Choroid plexus epithelial cell (primary cell): ENCODE measurements at regions not wholly inside any gene's neighbourhood (a gene's known extent, or its start where the extent isn't known, plus 50 kb on each side); places are given as distances from the start of the nearest gene placed in this dataset.
A peak's percentile ranks its signal among the peaks of the same experiment; 100 is the strongest.
"Not testable (repeated sequence)": the region's sequence is repeated elsewhere in the genome, so short reads cannot be mapped to it uniquely, and the experiment has no call there.

Experiments used
- DNase-seq: peaks from one replicate; pipeline ENCODE4 v3.0.0-alpha.2; 2010; ENCODE audit warnings: low read depth
- H3K4me3 ChIP-seq: 2 replicates; pipeline ENCODE4 v1.5.1; 2011; ENCODE audit warnings: low read depth, mild to moderate bottlenecking, control low read depth, low read length, moderate library complexity
- CTCF ChIP-seq: conservative IDR thresholded peaks from 2 replicates; pipeline ENCODE4 v1.5.1; 2011; ENCODE audit warnings: low read depth, mild to moderate bottlenecking, control low read depth, inconsistent platforms, low read length, moderate library complexity

GRCh38 chr7:159335181-159335926, 190.7 kb upstream of the VIPR2 start:
- not testable (repeated sequence) for H3K4me3 ChIP-seq
- peak; percentile 6 for DNase-seq

GRCh38 chr7:159332854-159333479, 188.3 kb upstream of the VIPR2 start:
- not testable (repeated sequence) for DNase-seq, H3K4me3 ChIP-seq

GRCh38 chr7:159331462-159331861, 186.8 kb upstream of the VIPR2 start:
- no peak for DNase-seq
- no peak overlapping the region for H3K4me3 ChIP-seq
- no peak for TF ChIP-seq CTCF

DNA sequence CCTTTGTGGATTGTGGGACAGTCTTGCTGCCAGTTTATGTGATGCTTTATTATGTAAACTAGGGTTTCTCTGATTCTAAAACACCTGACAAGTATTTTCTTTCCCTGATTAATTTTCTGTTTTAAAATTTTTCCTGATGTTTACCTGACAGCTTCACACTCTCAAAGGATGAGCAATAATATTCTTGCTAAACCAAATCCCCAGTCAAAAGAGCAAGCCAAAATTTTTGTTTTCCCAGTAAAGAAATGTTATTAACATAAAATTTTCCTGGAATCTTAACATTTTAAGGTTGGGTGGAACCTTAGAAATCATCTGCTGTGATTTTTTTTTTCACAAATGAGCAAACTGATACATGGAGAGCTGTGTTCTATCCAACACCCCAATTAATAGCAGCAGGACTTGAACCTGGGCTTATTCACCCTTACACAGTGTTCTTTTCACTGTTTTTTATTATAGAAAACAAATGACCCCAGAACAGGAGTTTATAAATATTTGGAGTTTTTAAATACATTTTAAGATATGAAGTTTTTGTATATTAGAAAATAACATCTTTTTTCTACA, 185.2 kb upstream of the VIPR2 start:
- H3K4me3 ChIP-seq = no peak overlapping the region
- no peak for DNase-seq
- no peak for TF ChIP-seq CTCF

GRCh38 chr7:159328096-159328495, 183.4 kb upstream of the VIPR2 start:
- no peak for TF ChIP-seq CTCF
- DNase-seq = peak; percentile 4
- no peak overlapping the region for H3K4me3 ChIP-seq

DNA sequence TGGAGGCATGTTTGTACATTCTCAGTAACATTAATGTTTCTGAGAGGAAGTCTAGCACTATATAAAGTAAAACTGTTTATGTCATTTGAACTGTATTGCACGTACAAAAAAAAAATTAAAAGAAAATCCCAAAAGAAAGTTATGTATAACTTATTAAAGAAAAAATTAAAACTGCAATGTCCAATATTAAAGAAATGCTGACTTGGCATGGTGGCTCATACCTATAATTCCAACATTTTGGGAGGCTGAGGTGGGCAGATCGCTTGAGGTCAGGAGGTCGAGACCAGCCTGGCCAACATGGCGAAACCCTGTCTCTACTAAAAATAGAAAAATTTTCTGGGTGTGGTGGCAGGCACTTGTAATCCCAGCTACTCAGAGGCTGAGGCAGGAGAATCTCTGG, 178.7 kb upstream of the VIPR2 start:
- H3K4me3 ChIP-seq = no peak overlapping the region
- DNase-seq = no peak
- no peak for TF ChIP-seq CTCF

GRCh38 chr7:159321278-159321677, 176.6 kb upstream of the VIPR2 start:
- TF ChIP-seq CTCF = no peak
- H3K4me3 ChIP-seq = no peak overlapping the region
- DNase-seq = no peak
